ENCODE measurements at regions not wholly inside any gene's neighbourhood (a gene's known extent, or its start where the extent isn't known, plus 50 kb on each side); places are given as distances from the start of the nearest gene placed in this dataset.

GRCh38 chr2:234565201-234565600 lies 68.3 kb upstream of the ARL4C start:
- no peak for TF ChIP-seq POLR2A (IDR thresholded peaks at IDR 0.05)
- no peak for TF ChIP-seq CTCF (IDR thresholded peaks at IDR 0.05 in 4 of 5, conservative IDR thresholded peaks at IDR 0.05 in 1 of 5)
